IPS-15b (cell line): ENCODE measurements at regions not wholly inside any gene's neighbourhood (a gene's known extent, or its start where the extent isn't known, plus 50 kb on each side); places are given as distances from the start of the nearest gene placed in this dataset.

Experiments
- H3K27me3 ChIP-seq: one replicate; pipeline ENCODE4 v1.6.1; 2013; ENCODE audit warnings: low read length; ENCODE audit not compliant: control insufficient read depth, insufficient read depth
- H3K36me3 ChIP-seq: one replicate; pipeline ENCODE4 v1.6.1; 2013; ENCODE audit warnings: low read length; ENCODE audit not compliant: control insufficient read depth, insufficient read depth
- H3K4me1 ChIP-seq: one replicate; pipeline ENCODE4 v1.6.1; 2013; ENCODE audit warnings: mild to moderate bottlenecking, low read length; ENCODE audit not compliant: control insufficient read depth, insufficient read depth
- H3K4me3 ChIP-seq: one replicate; pipeline ENCODE4 v1.5.1; 2013; ENCODE audit warnings: low read depth, low read length
- H3K9ac ChIP-seq: one replicate; pipeline ENCODE4 v1.6.1; 2013; ENCODE audit warnings: low read depth, mild to moderate bottlenecking, low read length
- H3K9me3 ChIP-seq: one replicate; pipeline ENCODE4 v1.6.1; 2013; ENCODE audit warnings: mild to moderate bottlenecking, low read length; ENCODE audit not compliant: control insufficient read depth, insufficient read depth

DNA sequence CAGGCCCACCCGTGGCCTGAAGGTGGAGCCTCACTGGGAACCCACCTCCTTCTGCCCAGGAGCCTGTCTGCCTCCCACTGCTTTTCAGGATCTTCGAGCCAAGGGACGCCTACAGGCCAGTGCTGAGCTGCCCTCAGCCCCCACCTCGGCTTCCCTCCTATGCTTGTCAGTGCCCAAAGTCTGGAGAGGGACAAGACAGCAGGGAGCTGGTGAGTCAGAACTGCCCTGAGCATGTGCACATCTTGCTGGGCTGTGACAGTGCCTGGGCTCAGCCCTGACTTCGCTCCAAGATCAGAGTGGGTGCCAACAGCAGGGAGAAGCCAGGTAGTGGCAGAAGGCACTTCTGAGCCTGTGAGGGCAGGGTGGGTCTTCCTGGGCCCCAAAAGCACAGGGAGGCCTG, 286.8 kb downstream of the AEBP2 start:
- Histone ChIP-seq H3K9me3 (peaks cover 5% of the 10 kb centered on the region), H3K27me3 (no peaks in the 10 kb centered on the region), H3K36me3 (no peaks in the 10 kb centered on the region), H3K4me3 (no peak overlapping the region), H3K9ac (no peak overlapping the region), H3K4me1 (no peaks in the 10 kb centered on the region)

DNA sequence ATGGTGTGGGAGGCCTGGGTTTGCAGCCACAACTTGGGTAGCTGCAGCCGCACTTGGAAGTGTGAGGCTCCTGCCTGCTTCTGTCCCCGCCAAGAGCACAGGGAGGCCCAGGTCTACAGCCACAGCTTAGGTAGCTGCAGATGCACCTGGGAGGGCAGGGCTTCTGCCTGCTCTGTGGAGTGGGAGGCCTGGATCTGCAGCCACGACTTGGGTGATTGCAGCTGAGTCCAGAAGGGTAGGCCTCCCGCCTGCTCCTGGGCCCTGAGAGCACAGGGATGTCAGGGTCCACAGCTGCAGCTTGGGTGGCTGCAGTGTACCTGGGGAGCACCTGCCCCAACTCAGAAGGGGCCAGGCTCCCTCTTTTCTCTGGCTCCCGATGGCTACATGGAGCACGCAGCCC, 287.3 kb downstream of the AEBP2 start:
- no peaks in the 10 kb centered on the region for H3K4me1 ChIP-seq
- no peak overlapping the region for H3K9ac ChIP-seq
- no peak overlapping the region for H3K4me3 ChIP-seq
- H3K9me3 ChIP-seq, result peaks cover 5% of the 10 kb centered on the region
- no peaks in the 10 kb centered on the region for H3K27me3 ChIP-seq
- no peaks in the 10 kb centered on the region for H3K36me3 ChIP-seq

DNA sequence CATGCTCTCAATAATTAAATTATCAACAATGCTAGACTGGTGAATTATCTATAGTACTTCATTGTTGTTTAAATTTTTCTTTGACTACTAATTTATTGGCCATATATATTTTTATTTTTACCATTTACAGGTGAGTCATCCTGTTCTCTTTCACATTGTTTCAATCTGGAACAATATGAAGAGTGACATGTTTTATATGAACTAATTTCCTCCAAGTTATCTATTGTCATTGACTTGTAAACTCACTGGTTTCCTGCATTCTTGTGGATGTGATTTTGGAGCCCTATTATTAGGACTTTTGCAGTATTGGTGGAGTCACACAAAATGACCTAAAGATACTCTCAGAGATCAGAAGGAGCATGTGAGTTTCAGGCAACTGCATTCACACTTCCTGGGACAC, 297.7 kb downstream of the AEBP2 start:
- Histone ChIP-seq H3K9ac (no peak overlapping the region), H3K9me3 (peaks cover 8% of the 10 kb centered on the region), H3K36me3 (no peaks in the 10 kb centered on the region), H3K27me3 (no peaks in the 10 kb centered on the region), H3K4me1 (no peaks in the 10 kb centered on the region), H3K4me3 (no peak overlapping the region)

DNA sequence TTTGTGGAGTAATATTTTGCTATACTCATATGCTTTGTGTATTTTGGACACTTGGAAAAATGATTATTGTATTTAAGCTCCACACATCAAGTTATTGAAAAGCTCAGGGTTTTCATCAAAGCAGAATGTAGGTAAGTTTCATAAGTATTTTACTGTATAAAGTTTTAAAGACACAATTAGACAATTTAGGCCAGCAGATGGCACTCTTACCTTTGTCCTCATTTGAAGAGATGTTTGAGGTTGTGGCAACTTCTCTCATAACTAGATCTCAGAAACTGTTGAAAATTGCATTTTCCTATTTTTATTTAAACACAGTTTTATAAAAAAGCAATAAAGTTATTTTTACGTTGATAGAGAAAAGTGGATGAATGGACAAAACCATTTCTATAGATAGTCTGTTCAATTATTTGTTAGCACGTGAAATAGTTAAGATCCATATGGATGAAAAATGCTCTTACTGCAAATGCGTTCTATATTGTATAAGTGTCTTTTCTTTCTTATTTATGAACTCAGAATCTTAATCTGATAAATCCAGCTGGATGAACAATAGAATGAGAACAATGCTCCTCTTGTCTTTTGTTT, 300.0 kb downstream of the AEBP2 start:
- Histone ChIP-seq H3K27me3 (no peaks in the 10 kb centered on the region), H3K9me3 (peaks cover 8% of the 10 kb centered on the region), H3K4me3 (no peak overlapping the region), H3K36me3 (no peaks in the 10 kb centered on the region), H3K4me1 (no peaks in the 10 kb centered on the region), H3K9ac (no peak overlapping the region)

DNA sequence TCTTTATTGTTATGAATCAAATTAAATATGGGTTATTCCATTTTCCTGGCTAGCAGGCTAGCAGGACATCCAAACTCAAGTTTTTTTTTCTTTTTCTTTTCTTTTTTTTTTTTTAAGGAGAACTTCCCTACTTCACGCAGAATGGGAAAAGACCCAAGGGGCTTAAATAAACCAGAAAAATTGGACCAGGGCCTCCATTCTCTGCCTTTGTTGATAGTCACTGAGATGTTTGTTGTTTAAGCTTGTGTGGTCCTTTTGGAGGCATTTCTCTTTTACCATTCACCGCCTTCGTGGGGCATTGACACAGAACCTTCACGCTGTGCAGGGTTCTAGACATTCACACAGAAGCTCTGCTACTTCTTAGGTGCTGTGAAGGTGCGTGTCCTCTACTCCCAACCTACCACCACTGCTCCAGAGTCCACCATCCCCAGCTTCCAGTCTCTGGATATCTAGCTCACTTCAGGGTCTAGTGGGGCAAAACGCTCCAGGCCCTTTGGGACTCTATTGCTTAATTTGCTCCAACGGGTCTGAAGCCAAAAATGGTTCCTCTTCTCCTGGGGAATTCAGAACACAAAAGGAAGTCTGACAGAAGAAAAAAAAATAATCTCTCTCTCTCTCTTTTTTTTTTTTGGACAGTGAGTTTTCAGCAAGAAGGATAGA, 301.3 kb downstream of the AEBP2 start:
- H3K4me1 ChIP-seq, result no peaks in the 10 kb centered on the region
- H3K27me3 ChIP-seq, result no peaks in the 10 kb centered on the region
- H3K4me3 ChIP-seq, result no peak overlapping the region
- H3K9ac ChIP-seq, result no peak overlapping the region
- no peaks in the 10 kb centered on the region for H3K36me3 ChIP-seq
- H3K9me3 ChIP-seq, result no peaks in the 10 kb centered on the region

DNA sequence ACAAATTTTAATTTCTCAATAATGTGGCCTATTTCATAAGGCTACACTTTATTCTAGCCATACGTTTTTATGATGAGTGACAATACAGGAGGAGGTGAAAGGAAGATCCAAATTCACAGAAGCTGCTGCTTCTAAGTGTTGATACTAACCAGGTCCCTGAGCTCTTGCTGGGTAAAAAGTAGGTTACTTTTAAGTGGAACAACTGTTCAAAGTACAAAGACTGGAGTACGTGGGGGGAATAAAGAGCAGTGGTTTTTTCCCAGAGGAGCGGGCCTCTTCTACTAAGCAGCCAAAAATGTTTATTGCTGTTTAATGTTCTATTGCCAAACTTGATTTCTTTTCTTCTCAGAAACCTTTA, 301.8 kb downstream of the AEBP2 start:
- no peaks in the 10 kb centered on the region for H3K27me3 ChIP-seq
- no peaks in the 10 kb centered on the region for H3K4me1 ChIP-seq

DNA sequence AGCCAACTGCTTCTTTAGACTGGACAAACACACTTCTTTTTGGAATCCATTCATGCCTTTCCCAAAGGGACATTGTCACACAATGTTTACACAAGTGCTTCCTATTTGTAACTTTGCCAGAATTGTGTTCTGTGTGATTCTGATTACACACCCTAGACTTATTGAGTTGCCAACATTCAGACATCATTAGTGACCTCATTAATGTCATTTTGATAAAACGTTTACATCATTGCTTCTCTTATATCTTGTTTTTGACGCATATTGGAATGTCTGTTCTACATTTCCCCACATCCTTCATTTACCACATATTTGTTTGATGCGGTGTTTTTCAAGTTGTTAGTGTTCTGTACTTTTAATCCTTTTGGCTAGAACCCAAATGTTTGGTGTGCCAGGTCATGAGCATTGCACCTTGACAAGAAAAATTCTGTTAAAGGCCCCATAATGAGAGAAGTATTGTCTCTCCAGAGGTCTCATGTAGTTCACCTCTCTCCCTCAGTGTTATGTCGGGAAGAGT, 305.5 kb downstream of the AEBP2 start:
- no peak overlapping the region for H3K4me3 ChIP-seq
- H3K9ac ChIP-seq, result no peak overlapping the region
- H3K9me3 ChIP-seq, result no peaks in the 10 kb centered on the region
- H3K36me3 ChIP-seq, result no peaks in the 10 kb centered on the region
- H3K4me1 ChIP-seq, result no peaks in the 10 kb centered on the region
- no peaks in the 10 kb centered on the region for H3K27me3 ChIP-seq

More for the DNA sequence above, 301.8 kb downstream of the AEBP2 start:
- no peak overlapping the region for H3K4me3 ChIP-seq
- H3K36me3 ChIP-seq, result no peaks in the 10 kb centered on the region
- H3K9me3 ChIP-seq, result no peaks in the 10 kb centered on the region
- H3K9ac ChIP-seq, result no peak overlapping the region

DNA sequence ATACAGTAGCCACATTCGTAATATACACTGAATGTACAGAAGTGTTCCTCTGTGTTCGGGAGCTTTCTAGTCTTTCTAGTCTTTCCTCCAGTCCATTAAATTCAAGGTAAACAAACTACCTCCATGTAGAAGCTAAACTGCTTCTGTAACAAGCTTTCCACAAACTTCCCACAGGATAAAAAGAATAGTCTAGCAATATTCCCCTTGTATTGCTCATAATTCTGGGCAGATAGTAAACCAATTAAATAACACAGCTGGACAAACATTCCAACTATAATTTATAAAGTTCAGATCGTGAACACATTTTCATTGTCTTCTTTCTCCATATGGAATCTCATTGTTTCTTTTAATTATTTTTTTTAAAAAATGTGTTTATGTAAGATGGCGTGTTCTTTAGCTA, 307.2 kb downstream of the AEBP2 start:
- Histone ChIP-seq H3K36me3 (no peaks in the 10 kb centered on the region), H3K9me3 (no peaks in the 10 kb centered on the region)

DNA sequence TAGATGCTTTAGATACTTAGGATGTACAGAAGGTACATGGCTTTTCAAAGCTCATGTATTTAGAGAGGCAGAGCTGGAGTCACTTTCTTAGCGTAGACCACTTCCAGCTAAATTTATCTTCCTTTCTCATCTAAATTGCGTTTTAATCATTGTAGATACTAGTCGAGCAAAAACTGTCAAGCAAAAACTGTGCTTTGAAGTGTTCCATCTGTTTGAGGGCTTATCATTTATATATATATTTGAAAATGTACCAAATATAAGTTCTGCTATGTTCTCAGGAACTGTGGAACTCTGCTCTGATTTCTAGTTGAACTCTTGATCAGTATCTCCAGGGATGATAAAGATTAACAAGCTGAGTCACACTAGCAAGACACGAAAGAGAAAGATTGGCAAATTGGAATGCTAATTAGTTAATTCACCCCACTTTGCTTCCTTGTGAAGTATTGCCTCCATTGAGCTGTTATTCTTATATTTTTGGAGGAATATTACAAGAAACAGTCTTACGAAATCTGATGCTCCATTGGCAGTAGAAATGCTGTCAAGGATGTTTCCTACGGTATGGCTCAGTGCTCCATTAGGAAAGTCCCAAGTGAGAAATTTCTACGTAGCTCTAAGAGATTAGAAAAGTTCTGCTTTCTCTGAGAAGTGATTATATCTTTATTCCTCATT, 310.7 kb downstream of the AEBP2 start:
- Histone ChIP-seq H3K4me3 (no peak overlapping the region), H3K9ac (no peak overlapping the region), H3K4me1 (no peaks in the 10 kb centered on the region), H3K27me3 (no peaks in the 10 kb centered on the region), H3K36me3 (no peaks in the 10 kb centered on the region), H3K9me3 (no peaks in the 10 kb centered on the region)

More for the DNA sequence above, 307.2 kb downstream of the AEBP2 start:
- Histone ChIP-seq H3K4me1 (no peaks in the 10 kb centered on the region), H3K4me3 (no peak overlapping the region), H3K9ac (no peak overlapping the region), H3K27me3 (no peaks in the 10 kb centered on the region)

DNA sequence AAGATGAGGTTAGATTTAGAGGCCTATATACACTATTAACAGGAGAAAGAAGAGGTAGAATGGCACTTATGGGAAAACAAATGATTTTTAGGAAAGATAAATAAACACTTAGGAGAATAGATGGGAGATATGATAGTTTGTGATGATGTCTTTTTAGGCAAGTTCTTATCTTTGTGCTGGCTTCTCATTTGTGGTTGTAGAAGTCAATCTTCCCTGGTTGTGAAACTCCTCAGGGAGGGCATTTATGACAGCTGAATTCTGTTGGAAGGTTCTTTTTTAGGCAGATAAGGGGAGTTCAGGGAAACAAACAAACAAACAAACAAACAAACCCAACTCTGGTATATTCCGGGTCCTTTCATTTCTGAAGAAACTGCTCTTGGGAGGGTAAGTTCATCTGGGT, 311.8 kb downstream of the AEBP2 start:
- Histone ChIP-seq H3K9ac (no peak overlapping the region), H3K4me3 (no peak overlapping the region), H3K36me3 (no peaks in the 10 kb centered on the region), H3K9me3 (no peaks in the 10 kb centered on the region), H3K27me3 (no peaks in the 10 kb centered on the region), H3K4me1 (no peaks in the 10 kb centered on the region)

DNA sequence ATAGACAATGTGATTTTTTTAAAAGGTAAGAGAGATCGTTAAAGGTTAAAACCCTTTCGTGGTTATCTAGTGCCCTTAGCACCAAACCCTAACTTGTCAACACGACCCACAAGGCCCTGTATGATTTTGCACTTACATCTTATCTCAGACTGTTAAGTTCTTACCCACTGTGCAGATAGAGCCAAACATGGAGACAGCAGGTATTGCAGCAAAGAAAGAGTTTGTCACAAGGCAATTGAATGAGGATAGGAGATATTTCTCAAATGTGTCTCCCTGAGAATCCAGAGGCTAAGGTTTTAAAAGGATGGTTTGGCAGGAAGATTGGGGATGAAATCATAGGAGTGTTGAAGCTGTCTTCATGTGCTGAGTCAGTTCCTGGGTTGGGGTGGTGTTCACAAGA, 313.4 kb downstream of the AEBP2 start:
- Histone ChIP-seq H3K9me3 (no peaks in the 10 kb centered on the region), H3K4me3 (no peak overlapping the region), H3K4me1 (no peaks in the 10 kb centered on the region), H3K27me3 (no peaks in the 10 kb centered on the region), H3K36me3 (no peaks in the 10 kb centered on the region), H3K9ac (no peak overlapping the region)

DNA sequence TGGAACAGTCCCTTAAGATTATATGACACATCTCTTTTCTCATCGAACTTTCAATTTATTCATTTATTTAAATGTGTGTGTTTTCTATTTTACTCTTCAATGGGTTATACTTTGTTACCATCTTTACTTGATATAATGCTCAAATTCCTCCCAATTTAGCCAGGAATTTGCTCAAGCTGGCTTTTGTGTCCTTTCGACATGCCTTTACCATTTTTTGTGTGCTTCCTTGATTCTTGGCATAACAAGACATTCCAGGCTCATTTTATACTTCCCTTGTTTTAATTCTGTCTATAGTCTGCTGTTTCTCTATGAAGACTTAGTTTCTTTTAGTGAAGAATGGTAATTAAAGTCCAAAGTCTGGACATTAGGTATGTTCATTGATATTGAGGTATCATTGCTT, 315.8 kb downstream of the AEBP2 start:
- no peaks in the 10 kb centered on the region for H3K27me3 ChIP-seq
- H3K36me3 ChIP-seq, result no peaks in the 10 kb centered on the region
- H3K4me3 ChIP-seq, result no peak overlapping the region
- no peaks in the 10 kb centered on the region for H3K9me3 ChIP-seq
- H3K4me1 ChIP-seq, result no peaks in the 10 kb centered on the region
- no peak overlapping the region for H3K9ac ChIP-seq
